ENCODE measurements at regions not wholly inside any gene's neighbourhood (a gene's known extent, or its start where the extent isn't known, plus 50 kb on each side); places are given as distances from the start of the nearest gene placed in this dataset.

- no peaks in the 10 kb centered on the region for H3K36me3 ChIP-seq (ENCODE audit: control insufficient read depth in 5 of 5, insufficient read depth in 5 of 5, low read length in 5 of 5)
- H3K4me3 ChIP-seq (ENCODE audit: low read depth in 1 of 5, low read length in 5 of 5): no peak overlapping the region
- H3K27ac ChIP-seq (ENCODE audit: low read depth, low read length): no peak overlapping the region
- H3K9ac ChIP-seq (ENCODE audit: low read length in 5 of 5): no peak overlapping the region
- H3K9me3 ChIP-seq (ENCODE audit: control insufficient read depth in 5 of 5, low read length in 5 of 5): peaks cover 0 to 8% (median 7%) of the 10 kb centered on the region in 5 donors
- no peaks in the 10 kb centered on the region for H3K4me1 ChIP-seq (ENCODE audit: control insufficient read depth in 5 of 5, insufficient read depth in 5 of 5, low read length in 5 of 5)
- peaks cover 3 to 22% (median 9%) of the 10 kb centered on the region in 5 donors for H3K27me3 ChIP-seq (ENCODE audit: control insufficient read depth in 5 of 5, insufficient read depth in 4 of 5, low read length in 5 of 5)
Observed at GRCh38 chr1:50343323-50343722, 79.9 kb downstream of the DMRTA2 start.

- Histone ChIP-seq H3K9me3 (ENCODE audit: control insufficient read depth in 5 of 5, low read length in 5 of 5) (peaks cover 0 to 8% (median 7%) of the 10 kb centered on the region in 5 donors), H3K4me1 (ENCODE audit: control insufficient read depth in 5 of 5, insufficient read depth in 5 of 5, low read length in 5 of 5) (no peaks in the 10 kb centered on the region), H3K36me3 (ENCODE audit: control insufficient read depth in 5 of 5, insufficient read depth in 5 of 5, low read length in 5 of 5) (no peaks in the 10 kb centered on the region), H3K4me3 (ENCODE audit: low read depth in 1 of 5, low read length in 5 of 5) (no peak overlapping the region), H3K27ac (ENCODE audit: low read depth, low read length) (no peak overlapping the region), H3K9ac (ENCODE audit: low read length in 5 of 5) (no peak overlapping the region), H3K27me3 (ENCODE audit: control insufficient read depth in 5 of 5, insufficient read depth in 4 of 5, low read length in 5 of 5) (peaks cover 3 to 22% (median 9%) of the 10 kb centered on the region in 5 donors)
Observed at GRCh38 chr1:50342525-50342924, 80.7 kb downstream of the DMRTA2 start.

GRCh38 chr1:50335036-50335435 lies 88.2 kb downstream of the DMRTA2 start:
- no peaks in the 10 kb centered on the region for H3K9me3 ChIP-seq (ENCODE audit: control insufficient read depth in 5 of 5, low read length in 5 of 5)
- H3K9ac ChIP-seq (ENCODE audit: low read length in 5 of 5): no peak overlapping the region
- no peak overlapping the region for H3K4me3 ChIP-seq (ENCODE audit: low read depth in 1 of 5, low read length in 5 of 5)
- no peaks in the 10 kb centered on the region for H3K36me3 ChIP-seq (ENCODE audit: control insufficient read depth in 5 of 5, insufficient read depth in 5 of 5, low read length in 5 of 5)
- peaks cover 0 to 8% (median 0%) of the 10 kb centered on the region in 5 donors for H3K27me3 ChIP-seq (ENCODE audit: control insufficient read depth in 5 of 5, insufficient read depth in 4 of 5, low read length in 5 of 5)
- no peak overlapping the region for H3K27ac ChIP-seq (ENCODE audit: low read depth, low read length)
- peaks cover 2 to 14% (median 12%) of the 10 kb centered on the region in 5 donors for H3K4me1 ChIP-seq (ENCODE audit: control insufficient read depth in 5 of 5, insufficient read depth in 5 of 5, low read length in 5 of 5)

GRCh38 chr1:50333595-50333974 lies 89.7 kb downstream of the DMRTA2 start:
- Histone ChIP-seq H3K27ac (ENCODE audit: low read depth, low read length) (no peak overlapping the region), H3K4me1 (ENCODE audit: control insufficient read depth in 5 of 5, insufficient read depth in 5 of 5, low read length in 5 of 5) (peaks cover 2 to 14% (median 12%) of the 10 kb centered on the region in 5 donors), H3K36me3 (ENCODE audit: control insufficient read depth in 5 of 5, insufficient read depth in 5 of 5, low read length in 5 of 5) (no peaks in the 10 kb centered on the region), H3K9me3 (ENCODE audit: control insufficient read depth in 5 of 5, low read length in 5 of 5) (no peaks in the 10 kb centered on the region), H3K4me3 (ENCODE audit: low read depth in 1 of 5, low read length in 5 of 5) (peak overlapping the region in 4 of 5 donors; percentile 60 to 77 (median 67)), H3K27me3 (ENCODE audit: control insufficient read depth in 5 of 5, insufficient read depth in 4 of 5, low read length in 5 of 5) (peaks cover 0 to 8% (median 2%) of the 10 kb centered on the region in 5 donors), H3K9ac (ENCODE audit: low read length in 5 of 5) (peak overlapping the region in 1 of 5 donors; percentile 69)

GRCh38 chr1:50332941-50333594 lies 90.2 kb downstream of the DMRTA2 start:
- H3K4me3 ChIP-seq (ENCODE audit: low read depth in 1 of 5, low read length in 5 of 5): peak overlapping the region in 4 of 5 donors; percentile 60 to 77 (median 67)

GRCh38 chr1:50329332-50329932 lies 93.8 kb downstream of the DMRTA2 start:
- Histone ChIP-seq H3K9ac (ENCODE audit: low read length in 5 of 5) (no peak overlapping the region), H3K4me1 (ENCODE audit: control insufficient read depth in 5 of 5, insufficient read depth in 5 of 5, low read length in 5 of 5) (peaks cover 2 to 14% (median 12%) of the 10 kb centered on the region in 5 donors), H3K9me3 (ENCODE audit: control insufficient read depth in 5 of 5, low read length in 5 of 5) (no peaks in the 10 kb centered on the region), H3K27me3 (ENCODE audit: control insufficient read depth in 5 of 5, insufficient read depth in 4 of 5, low read length in 5 of 5) (peaks cover 0 to 6% (median 2%) of the 10 kb centered on the region in 5 donors), H3K36me3 (ENCODE audit: control insufficient read depth in 5 of 5, insufficient read depth in 5 of 5, low read length in 5 of 5) (no peaks in the 10 kb centered on the region), H3K4me3 (ENCODE audit: low read depth in 1 of 5, low read length in 5 of 5) (no peak overlapping the region), H3K27ac (ENCODE audit: low read depth, low read length) (no peak overlapping the region)

More at GRCh38 chr1:50332941-50333594, 90.2 kb downstream of the DMRTA2 start:
- no peak overlapping the region for H3K27ac ChIP-seq (ENCODE audit: low read depth, low read length)
- H3K4me1 ChIP-seq (ENCODE audit: control insufficient read depth in 5 of 5, insufficient read depth in 5 of 5, low read length in 5 of 5): peaks cover 2 to 14% (median 12%) of the 10 kb centered on the region in 5 donors
- H3K27me3 ChIP-seq (ENCODE audit: control insufficient read depth in 5 of 5, insufficient read depth in 4 of 5, low read length in 5 of 5): peaks cover 0 to 8% (median 2%) of the 10 kb centered on the region in 5 donors
- H3K36me3 ChIP-seq (ENCODE audit: control insufficient read depth in 5 of 5, insufficient read depth in 5 of 5, low read length in 5 of 5): no peaks in the 10 kb centered on the region
- peak overlapping the region in 3 of 5 donors; percentile 32 to 69 (median 51) for H3K9ac ChIP-seq (ENCODE audit: low read length in 5 of 5)
- H3K9me3 ChIP-seq (ENCODE audit: control insufficient read depth in 5 of 5, low read length in 5 of 5): no peaks in the 10 kb centered on the region

GRCh38 chr1:50328552-50328951 lies 94.7 kb downstream of the DMRTA2 start:
- no peaks in the 10 kb centered on the region for H3K9me3 ChIP-seq (ENCODE audit: control insufficient read depth in 5 of 5, low read length in 5 of 5)
- no peak overlapping the region for H3K27ac ChIP-seq (ENCODE audit: low read depth, low read length)
- H3K27me3 ChIP-seq (ENCODE audit: control insufficient read depth in 5 of 5, insufficient read depth in 4 of 5, low read length in 5 of 5): peaks cover 0 to 9% (median 0%) of the 10 kb centered on the region in 5 donors
- no peaks in the 10 kb centered on the region for H3K36me3 ChIP-seq (ENCODE audit: control insufficient read depth in 5 of 5, insufficient read depth in 5 of 5, low read length in 5 of 5)
- no peak overlapping the region for H3K9ac ChIP-seq (ENCODE audit: low read length in 5 of 5)
- no peak overlapping the region for H3K4me3 ChIP-seq (ENCODE audit: low read depth in 1 of 5, low read length in 5 of 5)
- peaks cover 0 to 10% (median 8%) of the 10 kb centered on the region in 5 donors for H3K4me1 ChIP-seq (ENCODE audit: control insufficient read depth in 5 of 5, insufficient read depth in 5 of 5, low read length in 5 of 5)

- H3K4me1 ChIP-seq (ENCODE audit: control insufficient read depth in 5 of 5, insufficient read depth in 5 of 5, low read length in 5 of 5): no peaks in the 10 kb centered on the region
- no peaks in the 10 kb centered on the region for H3K9me3 ChIP-seq (ENCODE audit: control insufficient read depth in 5 of 5, low read length in 5 of 5)
- H3K27ac ChIP-seq (ENCODE audit: low read depth, low read length): no peak overlapping the region
- H3K9ac ChIP-seq (ENCODE audit: low read length in 5 of 5): no peak overlapping the region
- no peaks in the 10 kb centered on the region for H3K36me3 ChIP-seq (ENCODE audit: control insufficient read depth in 5 of 5, insufficient read depth in 5 of 5, low read length in 5 of 5)
- H3K27me3 ChIP-seq (ENCODE audit: control insufficient read depth in 5 of 5, insufficient read depth in 4 of 5, low read length in 5 of 5): peaks cover 0 to 9% (median 0%) of the 10 kb centered on the region in 5 donors
- no peak overlapping the region for H3K4me3 ChIP-seq (ENCODE audit: low read depth in 1 of 5, low read length in 5 of 5)
Observed at GRCh38 chr1:50326026-50326425, 97.2 kb downstream of the DMRTA2 start.

- Histone ChIP-seq H3K9me3 (ENCODE audit: control insufficient read depth in 5 of 5, low read length in 5 of 5) (no peaks in the 10 kb centered on the region), H3K27ac (ENCODE audit: low read depth, low read length) (no peak overlapping the region), H3K36me3 (ENCODE audit: control insufficient read depth in 5 of 5, insufficient read depth in 5 of 5, low read length in 5 of 5) (no peaks in the 10 kb centered on the region), H3K4me1 (ENCODE audit: control insufficient read depth in 5 of 5, insufficient read depth in 5 of 5, low read length in 5 of 5) (no peaks in the 10 kb centered on the region), H3K4me3 (ENCODE audit: low read depth in 1 of 5, low read length in 5 of 5) (no peak overlapping the region), H3K27me3 (ENCODE audit: control insufficient read depth in 5 of 5, insufficient read depth in 4 of 5, low read length in 5 of 5) (peaks cover 0 to 9% (median 0%) of the 10 kb centered on the region in 5 donors), H3K9ac (ENCODE audit: low read length in 5 of 5) (no peak overlapping the region)
Observed at GRCh38 chr1:50322579-50322978, 100.7 kb downstream of the DMRTA2 start.

- Histone ChIP-seq H3K9ac (ENCODE audit: low read length in 5 of 5) (no peak overlapping the region), H3K4me1 (ENCODE audit: control insufficient read depth in 5 of 5, insufficient read depth in 5 of 5, low read length in 5 of 5) (no peaks in the 10 kb centered on the region), H3K4me3 (ENCODE audit: low read depth in 1 of 5, low read length in 5 of 5) (no peak overlapping the region), H3K36me3 (ENCODE audit: control insufficient read depth in 5 of 5, insufficient read depth in 5 of 5, low read length in 5 of 5) (no peaks in the 10 kb centered on the region), H3K27ac (ENCODE audit: low read depth, low read length) (no peak overlapping the region), H3K27me3 (ENCODE audit: control insufficient read depth in 5 of 5, insufficient read depth in 4 of 5, low read length in 5 of 5) (no peaks in the 10 kb centered on the region), H3K9me3 (ENCODE audit: control insufficient read depth in 5 of 5, low read length in 5 of 5) (no peaks in the 10 kb centered on the region)
Observed at GRCh38 chr1:50318428-50318827, 104.8 kb downstream of the DMRTA2 start.

All from subcutaneous abdominal adipose tissue (tissue), 5 donors.